ENCODE measurements at regions not wholly inside any gene's neighbourhood (a gene's known extent, or its start where the extent isn't known, plus 50 kb on each side); places are given as distances from the start of the nearest gene placed in this dataset.

DNA sequence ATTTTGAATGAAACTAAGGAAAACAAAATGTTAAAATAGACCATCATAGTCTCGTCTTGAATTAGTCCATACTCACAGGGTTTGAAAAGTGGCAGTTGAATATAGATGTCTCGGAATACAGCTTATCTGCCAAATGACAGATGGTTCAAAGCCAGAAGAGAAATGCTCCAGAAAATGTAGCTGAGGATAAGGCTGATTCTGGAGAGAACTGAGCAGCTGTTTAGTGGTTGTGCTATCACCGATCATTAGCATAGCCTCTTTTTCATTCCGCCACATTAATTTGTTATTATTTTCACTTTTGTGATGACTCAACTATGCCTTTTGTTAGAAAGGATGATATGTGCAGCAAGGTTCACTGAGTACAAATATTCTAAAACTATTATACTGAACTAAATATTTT is 390.2 kb upstream of the MAN1A1 start:
- H3K9me3 ChIP-seq, result no peaks in the 10 kb centered on the region
- peaks cover 0 to 10% (median 0%) of the 10 kb centered on the region in 4 donors for H3K4me1 ChIP-seq
- TF ChIP-seq, protein P1, sequence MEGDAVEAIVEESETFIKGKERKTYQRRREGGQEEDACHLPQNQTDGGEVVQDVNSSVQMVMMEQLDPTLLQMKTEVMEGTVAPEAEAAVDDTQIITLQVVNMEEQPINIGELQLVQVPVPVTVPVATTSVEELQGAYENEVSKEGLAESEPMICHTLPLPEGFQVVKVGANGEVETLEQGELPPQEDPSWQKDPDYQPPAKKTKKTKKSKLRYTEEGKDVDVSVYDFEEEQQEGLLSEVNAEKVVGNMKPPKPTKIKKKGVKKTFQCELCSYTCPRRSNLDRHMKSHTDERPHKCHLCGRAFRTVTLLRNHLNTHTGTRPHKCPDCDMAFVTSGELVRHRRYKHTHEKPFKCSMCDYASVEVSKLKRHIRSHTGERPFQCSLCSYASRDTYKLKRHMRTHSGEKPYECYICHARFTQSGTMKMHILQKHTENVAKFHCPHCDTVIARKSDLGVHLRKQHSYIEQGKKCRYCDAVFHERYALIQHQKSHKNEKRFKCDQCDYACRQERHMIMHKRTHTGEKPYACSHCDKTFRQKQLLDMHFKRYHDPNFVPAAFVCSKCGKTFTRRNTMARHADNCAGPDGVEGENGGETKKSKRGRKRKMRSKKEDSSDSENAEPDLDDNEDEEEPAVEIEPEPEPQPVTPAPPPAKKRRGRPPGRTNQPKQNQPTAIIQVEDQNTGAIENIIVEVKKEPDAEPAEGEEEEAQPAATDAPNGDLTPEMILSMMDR (IDR thresholded peaks at IDR 0.05), result no peak
- TF ChIP-seq EP300 (IDR thresholded peaks at IDR 0.05) (no peak), POLR2A (IDR thresholded peaks at IDR 0.05) (no peak)
- no peak overlapping the region for H3K4me3 ChIP-seq
- no peak for DNase-seq (ENCODE audit: low spot score in 2 of 2)
- H3K27me3 ChIP-seq, result no peaks in the 10 kb centered on the region
- 84 to 85% methylated on average over 4 of the region's 4 CpGs for WGBS, 2 donors
- no peaks in the 10 kb centered on the region for H3K36me3 ChIP-seq
- H3K27ac ChIP-seq, result no peak overlapping the region

DNA sequence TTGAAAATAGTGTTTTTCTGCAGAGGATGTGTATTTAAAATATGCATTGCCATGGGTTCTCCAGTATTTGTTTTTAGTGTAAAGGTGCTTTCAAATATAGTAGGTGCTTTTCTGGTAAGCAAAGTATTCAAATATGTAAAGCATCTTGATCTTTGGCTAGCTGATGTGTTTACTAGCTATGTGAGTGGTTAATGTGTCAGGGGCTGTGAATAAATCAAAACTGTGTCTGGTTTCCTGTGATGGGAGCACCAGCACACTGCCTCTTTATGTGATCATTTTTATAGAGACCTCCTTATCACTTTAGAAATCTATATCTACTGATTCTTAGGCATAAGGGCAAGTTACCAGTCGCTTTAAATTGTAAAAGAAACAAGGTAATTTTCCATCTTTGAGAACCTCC is 388.9 kb upstream of the MAN1A1 start:
- Histone ChIP-seq H3K36me3 (no peaks in the 10 kb centered on the region), H3K4me1 (peaks cover 0 to 10% (median 0%) of the 10 kb centered on the region in 4 donors), H3K27me3 (no peaks in the 10 kb centered on the region), H3K4me3 (no peak overlapping the region), H3K9me3 (no peaks in the 10 kb centered on the region), H3K27ac (no peak overlapping the region)
- 71 to 80% methylated on average over 1 of the region's 1 CpG for WGBS, 2 donors
- TF ChIP-seq, protein P1 (IDR thresholded peaks at IDR 0.05), result no peak
- TF ChIP-seq EP300 (IDR thresholded peaks at IDR 0.05) (no peak), POLR2A (IDR thresholded peaks at IDR 0.05) (no peak)
- no peak for DNase-seq (ENCODE audit: low spot score in 2 of 2)

DNA sequence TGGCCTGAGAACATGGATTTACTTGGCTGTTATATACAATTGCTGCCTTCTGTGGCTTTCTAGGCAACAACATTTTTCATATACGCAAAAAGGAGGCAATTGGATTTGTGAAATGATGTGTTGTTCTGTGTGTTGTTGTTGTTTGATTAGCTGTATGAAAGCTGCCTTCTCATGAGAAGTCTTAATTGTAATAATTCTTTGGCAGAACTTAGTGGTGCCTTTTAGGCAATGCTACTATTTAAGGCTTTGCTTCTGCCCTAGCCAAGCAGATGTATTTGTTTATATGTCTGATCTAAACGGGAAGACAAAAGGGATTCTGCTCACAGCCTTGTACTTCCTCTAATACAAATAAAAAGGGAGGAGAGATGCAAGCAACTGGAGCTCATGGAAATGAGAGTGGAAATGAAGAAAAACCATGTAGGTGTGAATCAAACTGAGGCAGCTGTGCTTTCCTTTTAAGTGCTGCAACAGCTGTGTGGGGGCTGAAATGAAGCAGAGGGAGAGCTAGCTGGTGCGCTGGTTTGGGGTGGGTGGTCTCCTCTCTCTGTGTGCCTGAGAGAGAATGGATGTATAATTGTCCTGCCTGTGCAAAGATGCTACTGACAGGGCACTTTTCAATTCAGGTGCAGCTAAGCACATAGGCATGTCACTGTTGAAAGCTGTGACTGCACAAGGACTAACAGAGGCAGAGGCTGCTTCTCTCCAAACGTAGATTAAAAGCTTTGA is 386.9 kb upstream of the MAN1A1 start:
- TF ChIP-seq, protein P1 (IDR thresholded peaks at IDR 0.05), result no peak
- TF ChIP-seq POLR2A (IDR thresholded peaks at IDR 0.05) (no peak), EP300 (IDR thresholded peaks at IDR 0.05) (no peak)
- H3K36me3 ChIP-seq, result no peaks in the 10 kb centered on the region
- no peak overlapping the region for H3K4me3 ChIP-seq
- WGBS, 2 donors, result 29 to 30% methylated on average over 4 of the region's 4 CpGs
- no peak overlapping the region for H3K27ac ChIP-seq
- H3K4me1 ChIP-seq, result peaks cover 0 to 7% (median 0%) of the 10 kb centered on the region in 4 donors
- no peaks in the 10 kb centered on the region for H3K9me3 ChIP-seq
- no peaks in the 10 kb centered on the region for H3K27me3 ChIP-seq
- no peak for DNase-seq (ENCODE audit: low spot score in 2 of 2)

DNA sequence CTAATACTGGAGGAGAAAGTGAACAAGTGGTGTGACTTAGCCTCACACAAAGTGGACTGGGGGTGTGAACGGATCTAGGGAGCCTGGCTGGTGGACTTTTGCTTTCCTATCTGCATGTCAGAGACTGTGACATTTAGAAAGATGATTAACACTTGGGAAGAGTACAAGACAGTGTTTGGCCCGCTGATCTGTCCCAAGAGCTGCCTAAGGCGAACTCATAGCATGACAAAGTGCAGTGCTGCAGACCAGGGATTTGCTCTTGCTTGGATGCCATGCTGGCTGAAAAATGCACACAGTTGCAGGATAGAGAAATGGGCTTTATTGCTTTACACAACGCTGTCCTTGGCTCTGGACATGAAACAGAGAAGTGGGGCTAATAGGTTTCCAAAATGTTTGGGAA is 386.0 kb upstream of the MAN1A1 start:
- Histone ChIP-seq H3K27me3 (no peaks in the 10 kb centered on the region), H3K4me1 (peaks cover 0 to 7% (median 0%) of the 10 kb centered on the region in 4 donors), H3K27ac (no peak overlapping the region), H3K4me3 (no peak overlapping the region), H3K9me3 (no peaks in the 10 kb centered on the region), H3K36me3 (no peaks in the 10 kb centered on the region)
- TF ChIP-seq, protein P1 (IDR thresholded peaks at IDR 0.05), result no peak
- TF ChIP-seq POLR2A (IDR thresholded peaks at IDR 0.05) (no peak), EP300 (IDR thresholded peaks at IDR 0.05) (no peak)
- WGBS, 2 donors, result 62 to 64% methylated on average over 4 of the region's 4 CpGs
- DNase-seq (ENCODE audit: low spot score in 2 of 2), result no peak

DNA sequence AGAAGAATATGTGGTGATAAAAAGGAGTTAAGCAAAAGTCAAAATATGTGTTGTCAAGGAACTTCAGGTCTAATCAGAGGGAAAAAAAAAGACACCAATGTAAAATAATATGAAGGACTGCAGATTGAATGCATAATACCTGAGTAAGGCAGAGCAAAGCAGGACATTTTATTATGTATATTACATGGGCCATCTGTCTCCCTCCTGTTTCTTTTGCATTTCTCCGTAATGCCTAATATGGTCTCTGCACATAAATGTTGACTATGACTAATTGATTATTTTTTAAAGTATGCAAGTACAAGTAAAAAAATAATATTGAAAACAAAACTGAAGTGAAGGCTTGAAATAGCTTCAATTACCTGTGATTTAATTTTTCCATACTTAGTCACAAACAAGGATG is 384.7 kb upstream of the MAN1A1 start:
- no peaks in the 10 kb centered on the region for H3K9me3 ChIP-seq
- DNase-seq (ENCODE audit: low spot score in 2 of 2), result no peak
- TF ChIP-seq EP300 (IDR thresholded peaks at IDR 0.05), result no peak
- TF ChIP-seq, protein P1 (IDR thresholded peaks at IDR 0.05), result no peak
- no peak for TF ChIP-seq POLR2A (IDR thresholded peaks at IDR 0.05)
- peaks cover 0 to 7% (median 0%) of the 10 kb centered on the region in 4 donors for H3K4me1 ChIP-seq
- no peak overlapping the region for H3K4me3 ChIP-seq
- no peaks in the 10 kb centered on the region for H3K27me3 ChIP-seq
- H3K27ac ChIP-seq, result no peak overlapping the region
- WGBS, 2 donors, result 96 to 98% methylated on average over 1 of the region's 1 CpG
- H3K36me3 ChIP-seq, result no peaks in the 10 kb centered on the region

Data from tibial nerve (tissue), 4 donors.